ENCODE measurements at regions not wholly inside any gene's neighbourhood (a gene's known extent, or its start where the extent isn't known, plus 50 kb on each side); places are given as distances from the start of the nearest gene placed in this dataset.

DNA sequence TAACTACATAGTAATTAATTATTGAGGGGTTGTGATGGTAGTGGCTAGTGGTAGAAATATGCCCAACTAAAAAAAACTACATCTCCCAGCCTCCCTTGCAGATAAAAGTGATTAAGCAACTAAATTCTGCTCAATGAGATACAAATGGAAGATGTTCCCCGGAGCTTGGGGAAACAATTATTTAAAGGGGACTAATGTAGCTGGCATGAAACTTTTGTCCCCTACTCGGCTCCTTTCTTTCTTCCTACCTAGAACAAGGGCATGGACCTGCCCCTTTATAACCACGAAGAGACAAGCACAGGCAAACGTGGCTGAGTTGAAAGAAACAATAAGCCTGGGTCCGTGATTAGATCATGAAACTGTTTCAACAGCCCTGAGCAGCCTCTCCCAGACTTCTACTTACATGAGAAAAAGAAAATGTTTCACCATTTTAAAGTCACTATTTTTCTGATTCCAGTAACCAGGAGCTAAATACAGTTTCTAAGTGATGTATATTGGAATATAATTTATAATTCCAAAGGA is 236.9 kb downstream of the SCG2 start:
- DNase-seq = no peak
- TF ChIP-seq EP300 (IDR thresholded peaks at IDR 0.05) = no peak
- TF ChIP-seq, protein P1, sequence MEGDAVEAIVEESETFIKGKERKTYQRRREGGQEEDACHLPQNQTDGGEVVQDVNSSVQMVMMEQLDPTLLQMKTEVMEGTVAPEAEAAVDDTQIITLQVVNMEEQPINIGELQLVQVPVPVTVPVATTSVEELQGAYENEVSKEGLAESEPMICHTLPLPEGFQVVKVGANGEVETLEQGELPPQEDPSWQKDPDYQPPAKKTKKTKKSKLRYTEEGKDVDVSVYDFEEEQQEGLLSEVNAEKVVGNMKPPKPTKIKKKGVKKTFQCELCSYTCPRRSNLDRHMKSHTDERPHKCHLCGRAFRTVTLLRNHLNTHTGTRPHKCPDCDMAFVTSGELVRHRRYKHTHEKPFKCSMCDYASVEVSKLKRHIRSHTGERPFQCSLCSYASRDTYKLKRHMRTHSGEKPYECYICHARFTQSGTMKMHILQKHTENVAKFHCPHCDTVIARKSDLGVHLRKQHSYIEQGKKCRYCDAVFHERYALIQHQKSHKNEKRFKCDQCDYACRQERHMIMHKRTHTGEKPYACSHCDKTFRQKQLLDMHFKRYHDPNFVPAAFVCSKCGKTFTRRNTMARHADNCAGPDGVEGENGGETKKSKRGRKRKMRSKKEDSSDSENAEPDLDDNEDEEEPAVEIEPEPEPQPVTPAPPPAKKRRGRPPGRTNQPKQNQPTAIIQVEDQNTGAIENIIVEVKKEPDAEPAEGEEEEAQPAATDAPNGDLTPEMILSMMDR (IDR thresholded peaks at IDR 0.05) = no peak
- TF ChIP-seq POLR2A (IDR thresholded peaks at IDR 0.05) = no peak
- Histone ChIP-seq H3K4me3 (no peak overlapping the region), H3K27ac (no peak overlapping the region), H3K4me1 (ENCODE audit: insufficient read depth) (no peaks in the 10 kb centered on the region), H3K36me3 (no peaks in the 10 kb centered on the region), H3K9me3 (no peaks in the 10 kb centered on the region), H3K27me3 (no peaks in the 10 kb centered on the region)
- intact Hi-C loops (cut with DNase I) = no loop called here
- 56 to 72% (median 60%) methylated on average over 5 of the region's 5 CpGs for WGBS, 3 donors

DNA sequence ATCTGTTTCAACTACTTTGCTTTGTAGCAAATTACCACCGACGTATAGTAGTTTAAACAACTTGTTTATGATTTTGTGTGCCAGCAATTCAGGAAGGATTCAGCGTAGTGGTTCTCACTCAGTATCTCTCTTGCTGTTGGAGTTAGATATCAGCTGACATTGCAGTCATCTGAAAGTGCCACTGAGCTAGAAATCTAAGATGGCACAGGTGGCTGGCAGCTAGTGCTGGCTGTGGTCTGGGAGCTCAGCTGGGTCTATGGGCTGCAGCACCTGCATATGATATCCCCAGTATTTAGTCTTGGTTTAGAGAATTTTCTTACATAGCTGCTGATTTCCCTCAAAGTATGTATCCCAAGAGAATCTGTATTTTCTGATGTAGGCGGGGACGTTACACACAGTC is 235.6 kb downstream of the SCG2 start:
- intact Hi-C loops (cut with DNase I) = no loop called here
- H3K27me3 ChIP-seq = no peaks in the 10 kb centered on the region
- WGBS, 3 donors = 75 to 90% (median 79%) methylated on average over 5 of the region's 5 CpGs

DNA sequence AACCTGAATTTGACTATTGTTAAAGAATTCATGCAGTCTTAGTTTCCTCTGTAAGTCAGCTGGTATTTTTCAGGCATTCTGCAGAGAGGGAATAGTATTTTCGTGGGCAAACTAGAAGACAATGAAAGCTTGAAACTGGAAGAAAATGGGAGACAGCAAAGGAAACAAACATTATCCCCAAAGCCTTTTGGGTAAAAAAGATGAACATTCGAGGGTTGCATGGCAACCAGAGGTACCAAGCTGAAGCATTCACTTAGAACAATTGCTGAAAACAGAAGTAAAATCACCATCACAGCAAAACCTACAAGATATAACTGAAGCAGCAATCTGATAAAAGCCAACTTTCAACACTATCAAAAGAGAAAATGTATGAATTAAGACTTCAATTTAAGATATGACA is 233.7 kb downstream of the SCG2 start:
- 79 to 83% (median 83%) methylated on average over 2 of the region's 2 CpGs for WGBS, 3 donors
- no peak for TF ChIP-seq POLR2A (IDR thresholded peaks at IDR 0.05)
- TF ChIP-seq EP300 (IDR thresholded peaks at IDR 0.05) = no peak
- TF ChIP-seq, protein P1 (IDR thresholded peaks at IDR 0.05) = no peak

More for the DNA sequence above, 235.6 kb downstream of the SCG2 start:
- Histone ChIP-seq H3K4me3 (no peak overlapping the region), H3K36me3 (no peaks in the 10 kb centered on the region), H3K27ac (no peak overlapping the region), H3K9me3 (no peaks in the 10 kb centered on the region), H3K4me1 (ENCODE audit: insufficient read depth) (no peaks in the 10 kb centered on the region)
- no peak for TF ChIP-seq EP300 (IDR thresholded peaks at IDR 0.05)
- TF ChIP-seq, protein P1 (IDR thresholded peaks at IDR 0.05) = no peak
- TF ChIP-seq POLR2A (IDR thresholded peaks at IDR 0.05) = no peak
- DNase-seq = no peak

DNA sequence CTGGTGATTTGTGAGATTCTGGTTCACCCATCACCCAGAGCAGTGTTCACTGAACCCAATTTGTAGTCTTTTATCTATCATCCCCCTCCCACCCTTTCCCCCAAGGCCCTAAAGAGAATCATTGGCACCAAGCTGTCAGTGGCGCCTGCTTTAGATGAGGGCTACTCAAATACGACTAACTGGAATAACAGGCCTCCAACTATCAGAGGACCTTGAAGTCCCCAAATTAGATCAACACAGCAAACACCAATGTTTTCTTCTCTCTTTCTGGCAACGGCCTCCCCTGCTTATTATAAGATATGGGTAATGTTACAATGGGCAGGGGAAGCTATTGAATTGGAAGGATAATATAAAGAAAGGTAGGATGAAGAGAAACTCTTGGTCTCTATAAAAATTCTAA is 232.3 kb downstream of the SCG2 start:
- Histone ChIP-seq H3K9me3 (no peaks in the 10 kb centered on the region), H3K36me3 (no peaks in the 10 kb centered on the region), H3K4me3 (no peak overlapping the region), H3K27me3 (no peaks in the 10 kb centered on the region), H3K27ac (no peak overlapping the region), H3K4me1 (ENCODE audit: insufficient read depth) (no peaks in the 10 kb centered on the region)
- intact Hi-C loops (cut with DNase I) = no loop called here
- TF ChIP-seq, protein P1 (IDR thresholded peaks at IDR 0.05) = no peak
- TF ChIP-seq POLR2A (IDR thresholded peaks at IDR 0.05) = no peak
- TF ChIP-seq EP300 (IDR thresholded peaks at IDR 0.05) = no peak
- 31 to 58% (median 57%) methylated on average over 3 of the region's 3 CpGs for WGBS, 3 donors
- no peak for DNase-seq

More for the DNA sequence above, 233.7 kb downstream of the SCG2 start:
- DNase-seq = no peak
- no peaks in the 10 kb centered on the region for H3K9me3 ChIP-seq
- H3K27me3 ChIP-seq = no peaks in the 10 kb centered on the region
- no peaks in the 10 kb centered on the region for H3K4me1 ChIP-seq (ENCODE audit: insufficient read depth)
- intact Hi-C loops (cut with DNase I) = no loop called here
- no peak overlapping the region for H3K27ac ChIP-seq
- H3K4me3 ChIP-seq = no peak overlapping the region
- H3K36me3 ChIP-seq = no peaks in the 10 kb centered on the region
